Prostate gland (tissue), 2 donors: ENCODE measurements at regions not wholly inside any gene's neighbourhood (a gene's known extent, or its start where the extent isn't known, plus 50 kb on each side); places are given as distances from the start of the nearest gene placed in this dataset.

Experiments used
- CTCF ChIP-seq, 4 experiments: fragments of 200-600 bp in 2 of 4; fragments of 450-650 bp in 2 of 4; sonication (generic) in 2 of 4; IDR thresholded peaks; 1 replicate in 3 of 4; 2 replicates in 1 of 4; pipeline ENCODE4 v1.5.1; 2016 to 2019; ENCODE audit warnings: antibody characterized with exemption in 4 of 4, mild to moderate bottlenecking in 2 of 4, moderate library complexity in 2 of 4
- POLR2A ChIP-seq: fragments of 450-650 bp; IDR thresholded peaks from one replicate; pipeline ENCODE4 v1.6.1; 2016; ENCODE audit warnings: antibody characterized with exemption, mild to moderate bottlenecking

- TF ChIP-seq CTCF (IDR thresholded peaks at IDR 0.05) = no peak
- TF ChIP-seq POLR2A = no peak
Observed at GRCh38 chr11:92702037-92702804, 267.2 kb upstream of the MTNR1B start.
